ENCODE measurements at regions not wholly inside any gene's neighbourhood (a gene's known extent, or its start where the extent isn't known, plus 50 kb on each side); places are given as distances from the start of the nearest gene placed in this dataset.

GRCh38 chr6:137269347-137269746 lies 50.2 kb upstream of the IFNGR1 start:
- Histone ChIP-seq H3K9me3 (ENCODE audit: control extremely low read depth in 1 of 5, control insufficient read depth in 4 of 5, insufficient read depth in 2 of 5, low read depth in 1 of 5, low read length in 4 of 5) (peaks cover 0 to 3% (median 0%) of the 10 kb centered on the region in 5 experiments), H3K36me3 (ENCODE audit: control insufficient read depth in 4 of 4, insufficient read depth in 4 of 4, low read length in 3 of 4) (no peaks in the 10 kb centered on the region), H3K4me3 (ENCODE audit: control insufficient read depth in 1 of 7, extremely low read depth in 1 of 7, insufficient read depth in 4 of 7, low read depth in 2 of 7, low read length in 6 of 7) (no peak overlapping the region), H3K27ac (ENCODE audit: insufficient read depth in 1 of 2, low read depth in 1 of 2, low read length in 2 of 2, poor library complexity in 1 of 2, severe bottlenecking in 2 of 2) (no peak overlapping the region), H3K4me1 (ENCODE audit: control extremely low read depth in 1 of 4, control insufficient read depth in 4 of 4, insufficient read depth in 4 of 4, low read length in 3 of 4) (peaks cover 0 to 1% (median 0%) of the 10 kb centered on the region in 4 experiments), H3K27me3 (replicated peaks in 2 of 5; ENCODE audit: control insufficient read depth in 4 of 5, insufficient read depth in 5 of 5, low read length in 4 of 5) (no peaks in the 10 kb centered on the region)
- no peak for DNase-seq
- WGBS (ENCODE audit: insufficient coverage): 100% methylated on average over 2 of the region's 3 CpGs
- ChIA-PET POLR2A (no interaction called here), CTCF (interaction anchor here (1.0 to 3.2 kb wide), 4 partner anchors 45 to 175 kb away, joined by 3 to 41 read pairs (median 5); no protein-coding TSS in a partner anchor)
